Suprapubic skin (tissue), 4 donors: ENCODE measurements at regions not wholly inside any gene's neighbourhood (a gene's known extent, or its start where the extent isn't known, plus 50 kb on each side); places are given as distances from the start of the nearest gene placed in this dataset.

Experiments used
- CTCF ChIP-seq, 2 donors: fragments of 200-600 bp in 1 of 2; fragments of 450-650 bp in 1 of 2; sonication (generic) in 1 of 2; IDR thresholded peaks; one replicate each; pipeline ENCODE4 v1.5.1; 2016 to 2019; ENCODE audit warnings: antibody characterized with exemption in 2 of 2, mild to moderate bottlenecking in 1 of 2, moderate library complexity in 1 of 2
- EP300 ChIP-seq: sonication (generic); formaldehyde crosslinking; IDR thresholded peaks from one replicate; pipeline ENCODE4 v1.6.1; 2017; ENCODE audit warnings: antibody characterized with exemption
- POLR2A ChIP-seq, 2 donors: fragments of 450-650 bp; IDR thresholded peaks; one replicate each; pipeline ENCODE4 v1.6.1; 2017; ENCODE audit warnings: antibody characterized with exemption in 2 of 2, mild to moderate bottlenecking in 2 of 2, moderate library complexity in 2 of 2
- POLR2AphosphoS5 ChIP-seq, 3 donors: sonication (generic); formaldehyde crosslinking; IDR thresholded peaks; one replicate each; pipeline ENCODE4 v1.6.1; 2017; ENCODE audit warnings: antibody characterized with exemption in 3 of 3

- no peak for TF ChIP-seq CTCF (IDR thresholded peaks at IDR 0.05)
- no peak for TF ChIP-seq POLR2AphosphoS5 (IDR thresholded peaks at IDR 0.05)
- TF ChIP-seq EP300 = no peak
- TF ChIP-seq POLR2A (IDR thresholded peaks at IDR 0.05) = no peak
Measured at GRCh38 chr5:58381566-58381965, 78.3 kb downstream of the PLK2 start.
